HepG2 (cell line): ENCODE measurements at regions not wholly inside any gene's neighbourhood (a gene's known extent, or its start where the extent isn't known, plus 50 kb on each side); places are given as distances from the start of the nearest gene placed in this dataset.

Source experiments
- ATAC-seq: fragments of 200-7000 bp; cut with Tn5 transposase; 3 replicates; pipeline ENCODE4 v1.9.1; 2020; ENCODE audit warnings: mild to moderate bottlenecking, moderate library complexity
- BruUV-seq: library from RNA; stranded (reverse); fragments of 400-500 nt; replicated peaks from 2 replicates; lab custom pipeline; 2021; lab: Mats Ljungman, UMichigan
- CTCF ChIA-PET: fragments of 300-600 bp; formaldehyde crosslinking; extraction: SDS; loops from one replicate; lab custom pipeline; 2021; ENCODE audit warnings: low total read pairs, inconsistent platforms, low intra/inter-chr PET ratio; lab: Yijun Ruan, JAX
- POLR2A ChIA-PET: fragments of 350-600 bp; sonication (Branson Sonifier 250); formaldehyde crosslinking; loops from one replicate; lab custom pipeline; 2020; ENCODE audit warnings: antibody characterized with exemption, inconsistent platforms; lab: Yijun Ruan, JAX
- DNase-seq: peaks from one replicate; pipeline ENCODE4 v3.0.0-alpha.2; 2015; ENCODE audit warnings: low spot score
- FAIRE-seq: peaks from 3 replicates; lab custom pipeline; 2011; peaks lifted over from hg19 to GRCh38; lab: Jason Lieb, UNC
- H2AFZ ChIP-seq: one replicate; pipeline ENCODE4 v1.6.1; 2011; ENCODE audit warnings: low read length, inconsistent platforms
- H3K27ac ChIP-seq: fragments of 300-600 bp; 3 replicates; pipeline ENCODE4 v1.8.0; 2011; ENCODE audit warnings: mixed run types, mild to moderate bottlenecking, mixed read lengths, low read length, inconsistent platforms; ENCODE audit not compliant: insufficient read depth; ENCODE audit errors: extremely low read length
- H3K27me3 ChIP-seq, 2 experiments: fragments of 200-600 bp in 1 of 2; 2 replicates in 1 of 2; 3 replicates in 1 of 2; pipeline versions ENCODE4 v1.6.0 to v1.8.0; 2011; ENCODE audit warnings: low read length in 2 of 2, mild to moderate bottlenecking in 2 of 2, moderate library complexity in 2 of 2, inconsistent platforms in 1 of 2; ENCODE audit not compliant: insufficient read depth in 2 of 2, control insufficient read depth in 1 of 2
- H3K36me3 ChIP-seq, 2 experiments: fragments of 200-600 bp in 1 of 2; replicated peaks in 1 of 2; 2 replicates in 1 of 2; 3 replicates in 1 of 2; pipeline versions ENCODE4 v1.5.1 to v1.8.0; 2011; ENCODE audit warnings: low read length in 2 of 2, inconsistent platforms in 1 of 2; ENCODE audit not compliant: insufficient read depth in 2 of 2, control insufficient read depth in 1 of 2
- H3K4me1 ChIP-seq: 2 replicates; pipeline ENCODE4 v1.5.1; 2012; ENCODE audit warnings: low read length, inconsistent platforms; ENCODE audit not compliant: insufficient read depth
- H3K4me2 ChIP-seq: 2 replicates; pipeline ENCODE4 v1.6.0; 2011; ENCODE audit warnings: low read depth, low read length, inconsistent platforms
- H3K4me3 ChIP-seq, 3 experiments: fragments of 200-600 bp in 1 of 3; sonication (generic), shearing (Covaris generic) in 1 of 3; replicated peaks in 1 of 3; 2 replicates each; pipeline ENCODE4 v1.5.1; 2011 to 2016; ENCODE audit warnings: low read length in 3 of 3, inconsistent platforms in 2 of 3, low read depth in 2 of 3, mild to moderate bottlenecking in 2 of 3, control low read depth in 1 of 3, mixed read lengths in 1 of 3; ENCODE audit not compliant: insufficient read depth in 1 of 3
- H3K79me2 ChIP-seq: one replicate; pipeline ENCODE4 v1.6.1; 2011; ENCODE audit warnings: low read length, inconsistent platforms; ENCODE audit not compliant: insufficient read depth
- H3K9ac ChIP-seq: 2 replicates; pipeline ENCODE4 v1.6.0; 2011; ENCODE audit warnings: mild to moderate bottlenecking, low read depth, low read length, inconsistent platforms; ENCODE audit not compliant: insufficient read depth
- H3K9me3 ChIP-seq: 2 replicates; pipeline ENCODE4 v1.5.1; 2012; ENCODE audit warnings: mild to moderate bottlenecking, low read length
- H4K20me1 ChIP-seq: 2 replicates; pipeline ENCODE4 v1.6.0; 2011; ENCODE audit warnings: inconsistent platforms, mild to moderate bottlenecking, low read length, moderate library complexity; ENCODE audit not compliant: insufficient read depth
- CAMTA2 ChIP-seq: sonication (generic); formaldehyde crosslinking; IDR thresholded peaks from 2 replicates; pipeline ENCODE4 v1.4.0; 2020; ENCODE audit warnings: mild to moderate bottlenecking, missing genetic modification reagents, borderline replicate concordance
- CENPT ChIP-seq: sonication (generic); formaldehyde crosslinking; IDR thresholded peaks from 2 replicates; pipeline ENCODE4 v1.8.0; 2022; ENCODE audit warnings: low read depth, mild to moderate bottlenecking, moderate library complexity, missing genetic modification reagents
- ETV5 ChIP-seq: IDR thresholded peaks from 2 replicates; pipeline ENCODE4 v1.6.1; 2018; ENCODE audit warnings: missing biosample characterization, missing genetic modification reagents, inconsistent platforms, borderline replicate concordance
- FOXO1 ChIP-seq: sonication (generic); formaldehyde crosslinking; IDR thresholded peaks from 2 replicates; pipeline ENCODE4 v1.4.0; 2020; ENCODE audit warnings: missing genetic modification reagents
- KDM4B ChIP-seq: sonication (generic); formaldehyde crosslinking; IDR thresholded peaks from 2 replicates; pipeline ENCODE4 v1.4.0; 2020; ENCODE audit warnings: missing genetic modification reagents
- NFYC ChIP-seq: IDR thresholded peaks from 2 replicates; pipeline ENCODE4 v1.6.1; 2016; ENCODE audit warnings: missing genetic modification reagents, missing compliant biosample characterization
- RFXAP ChIP-seq: sonication (generic); formaldehyde crosslinking; IDR thresholded peaks from 2 replicates; pipeline ENCODE4 v1.4.0; 2020; ENCODE audit warnings: missing genetic modification reagents, borderline replicate concordance
- SCMH1 ChIP-seq: sonication (generic); formaldehyde crosslinking; IDR thresholded peaks from 2 replicates; pipeline ENCODE4 v1.9.0; 2021; ENCODE audit warnings: missing genetic modification reagents, mild to moderate bottlenecking, borderline replicate concordance
- TRIM24 ChIP-seq: sonication (generic); formaldehyde crosslinking; IDR thresholded peaks from 2 replicates; pipeline ENCODE4 v1.8.0; 2022; ENCODE audit warnings: mild to moderate bottlenecking, missing genetic modification reagents
- TSC22D2 ChIP-seq: sonication (generic); formaldehyde crosslinking; IDR thresholded peaks from 2 replicates; pipeline ENCODE4 v1.5.1; 2020; ENCODE audit warnings: missing genetic modification reagents, mild to moderate bottlenecking, borderline replicate concordance
- ZNF263 ChIP-seq: sonication (generic); formaldehyde crosslinking; IDR thresholded peaks from 2 replicates; pipeline ENCODE4 v1.4.0; 2020; ENCODE audit warnings: missing genetic modification reagents
- ZNF496 ChIP-seq: sonication (generic); formaldehyde crosslinking; IDR thresholded peaks from 2 replicates; pipeline ENCODE4 v1.8.1; 2023; ENCODE audit warnings: mild to moderate bottlenecking, moderate library complexity, missing genetic modification reagents; ENCODE audit not compliant: insufficient replicate concordance
- ZNF543 ChIP-seq: sonication (generic); formaldehyde crosslinking; IDR thresholded peaks from 2 replicates; pipeline ENCODE4 v1.4.0; 2020; ENCODE audit warnings: mild to moderate bottlenecking, missing genetic modification reagents
- ZNF550 ChIP-seq: sonication (generic); formaldehyde crosslinking; IDR thresholded peaks from 2 replicates; pipeline ENCODE4 v1.4.0; 2020; ENCODE audit warnings: mild to moderate bottlenecking, missing genetic modification reagents, borderline replicate concordance
- ZNF652 ChIP-seq: IDR thresholded peaks from 2 replicates; pipeline ENCODE4 v1.6.1; 2016; ENCODE audit warnings: low read depth, borderline replicate concordance
- ZNF713 ChIP-seq: sonication (generic); formaldehyde crosslinking; IDR thresholded peaks from 2 replicates; pipeline ENCODE4 v1.4.0; 2020; ENCODE audit warnings: mild to moderate bottlenecking, missing genetic modification reagents
- WGBS: methylation state at CpG from one replicate; pipeline ENCODE4 v1.1.6; 2017; ENCODE audit warnings: low lambda C conversion rate; 5-methylcytosine and 5-hydroxymethylcytosine counted together
- in situ Hi-C: cut with HindIII; loops from 2 replicates; pipeline ENCODE4 v1.10.0; 2017; ENCODE audit warnings: low pct_unique_long_range_greater_than_20kb; ENCODE audit not compliant: extremely low pct_ligation_motif_present
- intact Hi-C: fragments of 100-400 bp; cut with micrococcal nuclease; formaldehyde crosslinking; loops from one replicate; pipeline ENCODE4 v1.10.0; 2022; ENCODE audit not compliant: unreplicated experiment

GRCh38 chr2:224180810-224181209 lies 141.7 kb upstream of the SERPINE2 start:
- H3K9ac ChIP-seq = no peak overlapping the region
- no peak overlapping the region for H3K27ac ChIP-seq
- ChIA-PET CTCF (no interaction called here), POLR2A (no interaction called here)
- no peaks in the 10 kb centered on the region for H3K36me3 ChIP-seq
- intact Hi-C loops = no loop called here
- no TSS peak for BruUV-seq
- H3K4me2 ChIP-seq = no peak overlapping the region
- H3K9me3 ChIP-seq = no peaks in the 10 kb centered on the region
- H3K4me1 ChIP-seq = peaks cover 29% of the 10 kb centered on the region
- FAIRE-seq (no peak), ATAC-seq (no peak), DNase-seq (no peak)
- in situ Hi-C loops = no loop called here
- H4K20me1 ChIP-seq = no peaks in the 10 kb centered on the region
- H3K4me3 ChIP-seq = no peak overlapping the region
- no peak overlapping the region for H2AFZ ChIP-seq
- H3K79me2 ChIP-seq = no peaks in the 10 kb centered on the region
- peaks cover 0 to 11% of the 10 kb centered on the region in 2 experiments; a peak in 3 of 5 replicates for H3K27me3 ChIP-seq
- 32% methylated on average over 4 of the region's 4 CpGs for WGBS
- TF ChIP-seq ZNF713 (CRISPR knock-in tag) = no peak
- TF ChIP-seq NFYC = no peak
- TF ChIP-seq ZNF550 (CRISPR knock-in tag) = no peak
- TF ChIP-seq ZNF263 (CRISPR knock-in tag) = no peak
- no peak for TF ChIP-seq CENPT (CRISPR knock-in tag)
- no peak for TF ChIP-seq ZNF652
- no peak for TF ChIP-seq ETV5
- TF ChIP-seq RFXAP = no peak
- TF ChIP-seq ZNF496 (CRISPR knock-in tag) = no peak
- TF ChIP-seq ZNF543 = no peak
- no peak for TF ChIP-seq TRIM24
- TF ChIP-seq CAMTA2 (CRISPR knock-in tag) = no peak
- no peak for TF ChIP-seq FOXO1 (CRISPR knock-in tag)
- TF ChIP-seq TSC22D2 (CRISPR knock-in tag) = no peak
- TF ChIP-seq KDM4B (CRISPR knock-in tag) = no peak
- no peak for TF ChIP-seq SCMH1 (CRISPR knock-in tag)
